ENCODE measurements at regions not wholly inside any gene's neighbourhood (a gene's known extent, or its start where the extent isn't known, plus 50 kb on each side); places are given as distances from the start of the nearest gene placed in this dataset.

GRCh38 chr2:22458440-22458839 is 926.5 kb upstream of the KLHL29 start:
- H3K9me3 ChIP-seq (ENCODE audit: control insufficient read depth, insufficient read depth, low read length), result peaks cover 4% of the 10 kb centered on the region; the same call in 1 of the 2 replicates
- H3K56ac ChIP-seq (ENCODE audit: extremely low read depth, insufficient read depth, low read length), result no peak overlapping the region
- no peak overlapping the region for H2BK20ac ChIP-seq (ENCODE audit: low read depth, low read length)
- no peak overlapping the region for H2AK5ac ChIP-seq (ENCODE audit: low read depth, low read length)
- no peaks in the 10 kb centered on the region for H3K79me1 ChIP-seq (ENCODE audit: low read depth in 1 of 2, low read length in 2 of 2)
- no peaks in the 10 kb centered on the region for H4K20me1 ChIP-seq (ENCODE audit: insufficient read depth, low read length)
- in situ Hi-C loops (cut with MboI; ENCODE audit: low sequenced_read_pairs), result no loop called here
- DNase-seq (no peak), ATAC-seq (ENCODE audit: low read depth) (no peak)
- H3K36me3 ChIP-seq (ENCODE audit: control insufficient read depth, insufficient read depth, low read length), result no peaks in the 10 kb centered on the region
- no peaks in the 10 kb centered on the region for H3K4me1 ChIP-seq (ENCODE audit: control insufficient read depth, insufficient read depth, low read length)
- H3K27ac ChIP-seq (ENCODE audit: insufficient read depth, low read length), result no peak overlapping the region
- H3K9ac ChIP-seq (ENCODE audit: low read depth, low read length), result no peak overlapping the region
- ChIA-PET CTCF (no interaction called here), POLR2A (ENCODE audit: unreplicated experiment) (no interaction called here)
- no peak overlapping the region for H3K23ac ChIP-seq (ENCODE audit: low read depth, low read length)
- WGBS, 2 experiments (ENCODE audit: extremely low coverage in 2 of 2, insufficient read length in 1 of 2), result no CpG with 5 or more reads among the region's 1 CpG
- no peak overlapping the region for H3K4me2 ChIP-seq (ENCODE audit: low read depth, low read length)
- no peak overlapping the region for H4K91ac ChIP-seq (ENCODE audit: insufficient read depth, low read depth, low read length)
- intact Hi-C loops (cut with micrococcal nuclease), result no loop called here
- no peak overlapping the region for H3K4me3 ChIP-seq (ENCODE audit: insufficient read depth, low read depth, low read length)
- H2AK9ac ChIP-seq (replicated peaks; ENCODE audit: low read depth, low read length, poor library complexity), result no peak overlapping the region
- dilution Hi-C loops (cut with HindIII; ENCODE audit: low sequenced_read_pairs, unreplicated experiment), result no loop called here
- H2BK5ac ChIP-seq (ENCODE audit: low read depth, low read length, poor library complexity, severe bottlenecking), result no peak overlapping the region
- no peaks in the 10 kb centered on the region for H3K9me1 ChIP-seq (ENCODE audit: insufficient read depth, low read length)
- H2AFZ ChIP-seq (replicated peaks; ENCODE audit: low read length, poor library complexity), result no peak overlapping the region
- no TSS peak for BruUV-seq (replicated peaks)
- H3K27me3 ChIP-seq (ENCODE audit: control insufficient read depth, insufficient read depth, low read length), result no peaks in the 10 kb centered on the region
- TF ChIP-seq CHD1 (IDR thresholded peaks at IDR 0.05; ENCODE audit: low read depth, low read length) (no peak), USF2 (IDR thresholded peaks at IDR 0.05; ENCODE audit: low read depth, low read length) (no peak), POLR2A (IDR thresholded peaks at IDR 0.05; ENCODE audit: low read depth, low read length) (no peak), NFE2L2 (IDR thresholded peaks at IDR 0.05; ENCODE audit: low read depth, low read length) (no peak), RCOR1 (IDR thresholded peaks at IDR 0.05; ENCODE audit: insufficient replicate concordance, low read length) (no peak), MAZ (IDR thresholded peaks at IDR 0.05; ENCODE audit: borderline replicate concordance, low read depth, low read length) (no peak), BHLHE40 (IDR thresholded peaks at IDR 0.05; ENCODE audit: low read depth, low read length) (no peak), FOS (IDR thresholded peaks at IDR 0.05; ENCODE audit: low read depth, low read length) (no peak), RAD21 (IDR thresholded peaks at IDR 0.05; ENCODE audit: low read length) (no peak), MAFK (IDR thresholded peaks at IDR 0.05; ENCODE audit: low read depth, low read length) (no peak), RFX5 (IDR thresholded peaks at IDR 0.05; ENCODE audit: low read depth, low read length) (no peak), CTCF (conservative IDR thresholded peaks at IDR 0.05; ENCODE audit: low read depth, low read length) (no peak), CEBPB (IDR thresholded peaks at IDR 0.05; ENCODE audit: low read depth, low read length) (no peak)
- H2BK120ac ChIP-seq (ENCODE audit: low read depth, low read length), result no peak overlapping the region
- H3K4ac ChIP-seq (ENCODE audit: low read depth, low read length), result no peak overlapping the region
- no peak overlapping the region for H2BK15ac ChIP-seq (ENCODE audit: low read depth, low read length)
- H3K14ac ChIP-seq (replicated peaks; ENCODE audit: low read depth, low read length), result no peak overlapping the region
- no peak overlapping the region for H4K5ac ChIP-seq (ENCODE audit: low read depth, low read length)
- no peak overlapping the region for H4K8ac ChIP-seq (ENCODE audit: low read depth in 2 of 2, low read length in 2 of 2)
- H3K18ac ChIP-seq (ENCODE audit: low read depth, low read length), result no peak overlapping the region

All from IMR-90 (cell line).